LHCN-M2 (cell line): ENCODE measurements at regions not wholly inside any gene's neighbourhood (a gene's known extent, or its start where the extent isn't known, plus 50 kb on each side); places are given as distances from the start of the nearest gene placed in this dataset.
"Not testable (repeated sequence)": the region's sequence is repeated elsewhere in the genome, so short reads cannot be mapped to it uniquely, and the experiment has no call there.

Source experiments
- DNase-seq: peaks from one replicate; pipeline ENCODE4 v3.0.0-alpha.2; 2012; ENCODE audit warnings: low read depth

GRCh38 chr7:121620953-121621606 lies 225.0 kb upstream of the FAM3C start:
- DNase-seq: no peak

GRCh38 chr7:121620206-121620605 lies 224.1 kb upstream of the FAM3C start:
- no peak for DNase-seq

GRCh38 chr7:121618182-121618581 lies 222.1 kb upstream of the FAM3C start:
- DNase-seq: no peak

GRCh38 chr7:121610243-121610642 lies 214.1 kb upstream of the FAM3C start:
- peak; percentile 78 for DNase-seq

GRCh38 chr7:121609208-121609607 lies 213.1 kb upstream of the FAM3C start:
- DNase-seq: no peak

- DNase-seq: no peak
Measured at GRCh38 chr7:121608785-121609184, 212.7 kb upstream of the FAM3C start.

GRCh38 chr7:121608183-121608582 lies 212.1 kb upstream of the FAM3C start:
- not testable (repeated sequence) for DNase-seq

- DNase-seq: peak; percentile 61
Measured at GRCh38 chr7:121605317-121605680, 209.2 kb upstream of the FAM3C start.

GRCh38 chr7:121604627-121605316 lies 208.7 kb upstream of the FAM3C start:
- DNase-seq: peak; percentile 95

- DNase-seq: no peak
Measured at GRCh38 chr7:121603886-121604285, 207.8 kb upstream of the FAM3C start.

GRCh38 chr7:121599887-121600286 lies 203.8 kb upstream of the FAM3C start:
- no peak for DNase-seq

GRCh38 chr7:121595758-121596696 lies 199.9 kb upstream of the FAM3C start:
- DNase-seq: peak; percentile 41

GRCh38 chr7:121591926-121592325 lies 195.8 kb upstream of the FAM3C start:
- no peak for DNase-seq

- DNase-seq: no peak
Measured at GRCh38 chr7:121587435-121587834, 191.3 kb upstream of the FAM3C start.

- DNase-seq: no peak
Measured at GRCh38 chr7:121582258-121582657, 186.2 kb upstream of the FAM3C start.

GRCh38 chr7:121579639-121580038 lies 183.5 kb upstream of the FAM3C start:
- DNase-seq: no peak

GRCh38 chr7:121578669-121579068 lies 182.6 kb upstream of the FAM3C start:
- DNase-seq: no peak

- no peak for DNase-seq
Measured at GRCh38 chr7:121576148-121576917, 180.2 kb upstream of the FAM3C start.

GRCh38 chr7:121575194-121575765 lies 179.2 kb upstream of the FAM3C start:
- no peak for DNase-seq

GRCh38 chr7:121574109-121574508 lies 178.0 kb upstream of the FAM3C start:
- DNase-seq: no peak

- no peak for DNase-seq
Measured at GRCh38 chr7:121572615-121573014, 176.5 kb upstream of the FAM3C start.
